HG02759 (cell line): ENCODE measurements at regions not wholly inside any gene's neighbourhood (a gene's known extent, or its start where the extent isn't known, plus 50 kb on each side); places are given as distances from the start of the nearest gene placed in this dataset.
"Not testable (repeated sequence)": the region's sequence is repeated elsewhere in the genome, so short reads cannot be mapped to it uniquely, and the experiment has no call there.

Experiments
- ATAC-seq: cut with Tn5 transposase; IDR thresholded peaks from one replicate; pipeline ENCODE4 v1.9.1; 2021; ENCODE audit warnings: mild to moderate bottlenecking, moderate library complexity; ENCODE audit not compliant: unreplicated experiment

- ATAC-seq, result no peak
Measured at GRCh38 chr2:47653902-47654789, 83.4 kb upstream of the KCNK12 start.

DNA sequence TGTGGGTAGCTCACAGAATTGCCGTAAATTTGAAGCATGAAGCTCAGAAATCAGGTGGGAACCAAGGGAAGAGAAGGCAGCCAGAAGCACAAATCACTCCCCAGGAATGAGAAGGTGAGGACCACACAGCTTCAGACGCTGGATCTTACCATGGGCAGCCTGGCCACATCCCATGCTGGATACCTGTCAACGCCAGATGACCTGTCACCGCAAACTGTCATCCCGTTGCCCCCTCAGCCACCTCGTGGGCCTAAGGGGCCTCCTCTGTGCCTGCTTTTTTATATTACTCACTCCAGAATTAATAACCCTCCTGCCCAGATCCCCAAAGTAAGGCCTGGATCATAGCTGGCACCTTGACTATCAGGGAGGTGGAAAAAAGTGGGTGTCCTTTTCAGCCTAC is 82.3 kb upstream of the KCNK12 start:
- no peak for ATAC-seq

DNA sequence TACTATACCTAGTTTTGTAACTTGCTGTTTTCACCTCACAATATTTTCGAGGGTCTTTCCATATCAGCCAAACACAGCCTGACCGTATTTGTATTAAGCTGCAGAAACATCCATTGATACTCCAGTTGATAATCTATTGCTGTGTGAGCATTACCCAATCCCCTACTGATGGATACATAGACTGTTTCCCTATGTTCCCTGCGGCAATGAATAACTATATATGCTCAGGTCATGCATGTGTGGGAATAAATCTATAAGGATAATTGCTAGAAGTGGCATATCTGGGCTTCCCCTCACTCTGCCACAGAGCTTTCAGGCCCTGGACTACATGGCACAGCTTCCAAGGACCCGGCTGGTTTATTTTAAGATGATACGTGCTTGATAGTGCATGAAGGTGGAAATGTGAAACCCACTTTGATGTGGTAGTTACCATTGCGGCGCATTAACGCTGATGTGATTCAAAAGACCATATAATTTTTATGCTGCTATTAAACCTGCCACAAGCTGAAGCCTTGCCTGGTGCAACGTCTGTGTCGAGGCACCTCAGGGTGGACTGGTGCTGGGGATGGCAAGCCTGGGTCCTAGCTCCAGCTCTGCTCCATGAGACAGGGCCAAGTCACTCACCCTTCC is 81.4 kb upstream of the KCNK12 start:
- ATAC-seq, result no peak

- no peak for ATAC-seq
Measured at GRCh38 chr2:47651296-47651695, 80.5 kb upstream of the KCNK12 start.

DNA sequence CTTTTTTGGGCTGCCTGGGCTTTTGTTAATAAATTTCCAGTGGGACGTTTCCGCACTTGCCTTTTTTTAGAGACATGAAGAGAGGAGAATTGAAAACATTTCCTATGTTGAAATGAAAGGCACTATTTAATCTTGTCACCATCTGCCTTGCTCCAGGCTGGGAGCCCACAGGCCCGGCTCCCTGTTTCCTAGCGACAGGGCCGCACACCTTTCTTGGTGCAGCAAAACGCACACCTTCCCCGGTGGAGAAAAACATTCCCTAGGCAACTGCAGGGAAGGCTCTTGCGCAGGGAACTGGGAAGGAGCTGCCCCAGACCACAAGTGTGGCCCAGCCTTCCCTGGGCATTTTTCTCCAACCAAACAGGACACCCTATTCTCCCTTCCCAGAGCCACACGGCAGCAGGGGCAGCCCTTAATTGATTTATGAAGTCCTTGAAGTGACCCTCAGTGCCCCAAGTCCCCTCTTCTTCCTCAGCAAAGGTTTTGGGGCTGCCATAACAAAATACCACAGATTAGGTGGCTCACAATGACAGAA is 79.3 kb upstream of the KCNK12 start:
- ATAC-seq, result no peak

DNA sequence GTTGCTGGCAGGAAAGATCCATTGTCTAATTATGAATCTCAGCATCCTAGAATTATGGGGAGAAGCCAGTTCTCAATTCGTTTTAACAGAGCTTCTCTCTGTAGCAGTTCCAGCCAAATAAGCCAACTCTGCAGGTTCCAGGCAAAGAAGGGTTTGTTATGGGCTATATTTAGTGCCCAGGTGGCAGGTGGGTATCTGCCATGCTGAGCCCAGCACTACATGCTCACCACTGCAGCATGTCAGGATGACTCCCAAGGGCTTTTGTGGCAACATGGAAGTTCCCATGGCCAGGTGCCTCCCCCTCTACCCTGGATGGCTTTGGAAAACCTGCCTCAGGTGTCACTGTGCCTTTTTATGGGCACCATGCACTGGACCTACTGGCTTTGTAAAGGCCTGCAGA is 74.5 kb upstream of the KCNK12 start:
- no peak for ATAC-seq

DNA sequence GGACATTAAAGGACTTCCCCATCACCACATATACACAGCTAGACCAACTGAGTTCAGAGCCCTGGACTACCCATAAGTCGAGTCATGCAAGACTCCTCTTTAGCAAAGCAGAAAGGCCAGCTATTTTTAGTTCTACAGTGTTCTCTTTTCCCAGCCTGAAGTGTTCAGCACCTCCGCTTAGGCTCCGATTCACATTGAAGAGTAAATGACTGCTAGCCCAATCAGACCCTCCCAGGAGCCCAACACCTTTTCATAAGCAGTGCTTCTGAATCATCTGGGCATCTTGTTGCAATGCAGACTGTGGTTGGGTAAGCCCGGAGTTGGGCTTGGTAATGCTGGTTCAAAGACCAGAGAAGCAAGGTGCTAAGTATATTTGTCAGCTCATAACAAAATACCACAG is 73.6 kb upstream of the KCNK12 start:
- ATAC-seq, result no peak

GRCh38 chr2:47641366-47641765 is 70.6 kb upstream of the KCNK12 start:
- no peak for ATAC-seq

GRCh38 chr2:47640356-47640755 is 69.6 kb upstream of the KCNK12 start:
- no peak for ATAC-seq

DNA sequence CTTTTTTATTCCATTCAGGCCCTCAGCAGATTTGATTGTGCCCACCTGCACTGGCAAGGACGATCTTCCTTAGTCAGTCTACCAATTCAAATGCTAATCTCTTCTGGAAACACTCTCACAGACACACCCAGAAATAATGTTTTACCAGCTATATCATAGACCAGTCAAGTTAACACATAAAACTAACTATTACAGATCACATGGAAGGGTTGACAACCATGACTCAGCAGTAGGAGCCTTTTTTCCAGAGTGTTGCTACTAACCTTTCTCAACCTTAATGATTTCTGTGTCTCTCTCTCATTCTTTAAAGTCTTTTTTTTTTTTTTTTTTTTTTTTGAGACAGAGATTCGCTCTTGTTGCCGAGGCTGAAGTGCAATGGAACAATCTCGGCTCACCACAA is 68.7 kb upstream of the KCNK12 start:
- no peak for ATAC-seq

GRCh38 chr2:47638430-47638829 is 67.6 kb upstream of the KCNK12 start:
- no peak for ATAC-seq

- no peak for ATAC-seq
Measured at GRCh38 chr2:47636596-47637264, 65.9 kb upstream of the KCNK12 start.

DNA sequence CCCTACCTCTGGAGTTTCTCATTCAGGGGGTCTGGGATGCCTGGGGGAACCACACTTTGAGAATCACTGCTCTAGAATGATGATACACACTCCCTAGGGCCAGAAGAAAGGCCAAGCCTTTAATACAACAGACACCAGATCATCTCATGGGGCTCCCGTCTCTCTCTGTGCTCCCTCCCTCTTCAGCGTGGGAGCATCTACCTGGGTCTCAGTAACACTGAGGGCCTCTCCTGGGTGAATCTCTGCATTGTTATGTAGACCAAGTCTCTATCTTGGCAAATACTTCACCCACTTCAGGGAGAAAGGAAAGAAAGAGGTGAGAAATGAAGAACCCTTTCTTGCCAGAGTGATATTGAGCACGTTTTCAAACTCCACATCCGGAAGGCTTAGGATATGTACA is 65.4 kb upstream of the KCNK12 start:
- ATAC-seq, result no peak

- ATAC-seq, result no peak
Measured at GRCh38 chr2:47632754-47633153, 62.0 kb upstream of the KCNK12 start.

DNA sequence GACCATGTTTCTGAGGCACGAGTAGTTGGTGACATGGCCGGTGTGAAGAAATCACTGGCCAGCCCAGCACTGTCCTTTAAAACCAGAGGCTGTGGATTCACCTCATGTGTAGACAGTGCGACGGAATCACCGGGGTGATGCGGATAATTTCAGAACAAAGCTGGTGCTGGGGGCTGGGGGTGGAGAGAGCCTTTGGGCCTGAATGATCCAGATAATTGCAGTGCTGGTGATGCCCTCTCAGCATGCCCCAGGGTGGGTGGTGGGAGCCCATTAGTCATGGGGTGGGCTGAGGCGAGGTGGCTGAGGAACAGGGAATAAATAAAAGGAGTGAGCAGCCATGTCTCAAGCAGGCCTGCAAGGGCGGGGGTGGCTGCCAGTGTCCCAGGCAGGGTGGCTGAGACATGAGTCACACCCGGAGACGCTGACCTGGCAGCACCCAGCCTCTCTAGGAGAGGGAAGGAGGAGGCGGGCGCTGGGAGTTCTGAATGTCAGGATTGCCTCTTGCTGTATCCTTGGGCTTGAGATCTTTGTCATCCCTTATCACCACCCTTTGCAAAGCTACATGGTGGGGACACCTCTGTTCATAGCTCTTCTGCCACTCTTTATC is 61.1 kb upstream of the KCNK12 start:
- no peak for ATAC-seq

- ATAC-seq, result no peak
Measured at GRCh38 chr2:47631306-47631705, 60.5 kb upstream of the KCNK12 start.

- no peak for ATAC-seq
Measured at GRCh38 chr2:47629501-47630460, 59.0 kb upstream of the KCNK12 start.

- ATAC-seq, result no peak
Measured at GRCh38 chr2:47628904-47629303, 58.1 kb upstream of the KCNK12 start.

DNA sequence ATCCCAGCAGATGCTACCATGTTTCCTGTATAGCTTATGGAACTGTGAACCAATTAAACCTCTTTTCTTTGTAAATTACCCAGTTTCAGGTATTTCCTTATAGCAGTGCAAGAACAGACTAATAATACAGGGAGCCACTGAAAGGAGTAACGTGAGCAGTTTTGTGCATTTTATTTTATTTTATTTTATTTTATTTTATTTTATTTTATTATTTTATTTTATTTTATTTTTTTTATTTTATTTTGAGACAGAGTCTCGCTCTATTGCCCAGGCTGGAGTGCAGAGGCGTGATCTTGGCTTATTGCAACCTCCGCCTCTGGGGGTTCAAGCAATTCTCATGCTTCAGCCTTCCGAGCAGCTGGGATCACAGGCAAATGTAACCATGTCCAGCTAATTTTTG is 55.9 kb upstream of the KCNK12 start:
- no peak for ATAC-seq

- ATAC-seq, result not testable (repeated sequence)
Measured at GRCh38 chr2:47623140-47623539, 52.4 kb upstream of the KCNK12 start.
